ENCODE measurements at regions not wholly inside any gene's neighbourhood (a gene's known extent, or its start where the extent isn't known, plus 50 kb on each side); places are given as distances from the start of the nearest gene placed in this dataset.

DNA sequence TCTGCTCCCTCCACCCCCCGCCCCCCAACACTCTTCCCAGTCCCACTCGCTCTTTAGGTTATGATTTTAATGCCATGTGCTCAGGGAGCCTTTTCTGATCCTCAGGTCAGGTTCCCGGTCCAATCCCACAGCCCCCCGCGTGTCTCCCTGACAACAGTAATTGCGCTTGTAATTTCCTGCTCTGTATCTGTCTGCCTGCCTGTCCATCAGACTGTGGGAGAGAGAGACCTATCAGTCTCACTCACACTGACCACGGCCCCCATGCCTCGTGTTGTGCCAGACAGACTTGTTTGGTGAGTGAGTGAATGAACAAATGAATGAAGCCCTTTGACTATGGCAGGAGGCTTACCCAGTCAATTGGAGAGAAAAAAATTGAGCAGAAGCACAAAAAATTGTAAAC is 50.8 kb upstream of the ECE1 start:
- no peak for TF ChIP-seq CTCF (IDR thresholded peaks at IDR 0.05; ENCODE audit: low read depth, low read length, missing input control)
- TF ChIP-seq TAF1 (conservative IDR thresholded peaks at IDR 0.05) = no peak
- no peak for TF ChIP-seq JUND (IDR thresholded peaks at IDR 0.05)
- no peak for TF ChIP-seq YY1 (IDR thresholded peaks at IDR 0.05)
- TF ChIP-seq ATF3 (IDR thresholded peaks at IDR 0.05) = no peak
- TF ChIP-seq, protein P1, sequence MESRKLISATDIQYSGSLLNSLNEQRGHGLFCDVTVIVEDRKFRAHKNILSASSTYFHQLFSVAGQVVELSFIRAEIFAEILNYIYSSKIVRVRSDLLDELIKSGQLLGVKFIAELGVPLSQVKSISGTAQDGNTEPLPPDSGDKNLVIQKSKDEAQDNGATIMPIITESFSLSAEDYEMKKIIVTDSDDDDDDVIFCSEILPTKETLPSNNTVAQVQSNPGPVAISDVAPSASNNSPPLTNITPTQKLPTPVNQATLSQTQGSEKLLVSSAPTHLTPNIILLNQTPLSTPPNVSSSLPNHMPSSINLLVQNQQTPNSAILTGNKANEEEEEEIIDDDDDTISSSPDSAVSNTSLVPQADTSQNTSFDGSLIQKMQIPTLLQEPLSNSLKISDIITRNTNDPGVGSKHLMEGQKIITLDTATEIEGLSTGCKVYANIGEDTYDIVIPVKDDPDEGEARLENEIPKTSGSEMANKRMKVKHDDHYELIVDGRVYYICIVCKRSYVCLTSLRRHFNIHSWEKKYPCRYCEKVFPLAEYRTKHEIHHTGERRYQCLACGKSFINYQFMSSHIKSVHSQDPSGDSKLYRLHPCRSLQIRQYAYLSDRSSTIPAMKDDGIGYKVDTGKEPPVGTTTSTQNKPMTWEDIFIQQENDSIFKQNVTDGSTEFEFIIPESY (IDR thresholded peaks at IDR 0.05) = no peak
- TF ChIP-seq, protein P2, sequence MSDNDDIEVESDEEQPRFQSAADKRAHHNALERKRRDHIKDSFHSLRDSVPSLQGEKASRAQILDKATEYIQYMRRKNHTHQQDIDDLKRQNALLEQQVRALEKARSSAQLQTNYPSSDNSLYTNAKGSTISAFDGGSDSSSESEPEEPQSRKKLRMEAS (IDR thresholded peaks at IDR 0.05) = no peak
- TF ChIP-seq, protein P3, sequence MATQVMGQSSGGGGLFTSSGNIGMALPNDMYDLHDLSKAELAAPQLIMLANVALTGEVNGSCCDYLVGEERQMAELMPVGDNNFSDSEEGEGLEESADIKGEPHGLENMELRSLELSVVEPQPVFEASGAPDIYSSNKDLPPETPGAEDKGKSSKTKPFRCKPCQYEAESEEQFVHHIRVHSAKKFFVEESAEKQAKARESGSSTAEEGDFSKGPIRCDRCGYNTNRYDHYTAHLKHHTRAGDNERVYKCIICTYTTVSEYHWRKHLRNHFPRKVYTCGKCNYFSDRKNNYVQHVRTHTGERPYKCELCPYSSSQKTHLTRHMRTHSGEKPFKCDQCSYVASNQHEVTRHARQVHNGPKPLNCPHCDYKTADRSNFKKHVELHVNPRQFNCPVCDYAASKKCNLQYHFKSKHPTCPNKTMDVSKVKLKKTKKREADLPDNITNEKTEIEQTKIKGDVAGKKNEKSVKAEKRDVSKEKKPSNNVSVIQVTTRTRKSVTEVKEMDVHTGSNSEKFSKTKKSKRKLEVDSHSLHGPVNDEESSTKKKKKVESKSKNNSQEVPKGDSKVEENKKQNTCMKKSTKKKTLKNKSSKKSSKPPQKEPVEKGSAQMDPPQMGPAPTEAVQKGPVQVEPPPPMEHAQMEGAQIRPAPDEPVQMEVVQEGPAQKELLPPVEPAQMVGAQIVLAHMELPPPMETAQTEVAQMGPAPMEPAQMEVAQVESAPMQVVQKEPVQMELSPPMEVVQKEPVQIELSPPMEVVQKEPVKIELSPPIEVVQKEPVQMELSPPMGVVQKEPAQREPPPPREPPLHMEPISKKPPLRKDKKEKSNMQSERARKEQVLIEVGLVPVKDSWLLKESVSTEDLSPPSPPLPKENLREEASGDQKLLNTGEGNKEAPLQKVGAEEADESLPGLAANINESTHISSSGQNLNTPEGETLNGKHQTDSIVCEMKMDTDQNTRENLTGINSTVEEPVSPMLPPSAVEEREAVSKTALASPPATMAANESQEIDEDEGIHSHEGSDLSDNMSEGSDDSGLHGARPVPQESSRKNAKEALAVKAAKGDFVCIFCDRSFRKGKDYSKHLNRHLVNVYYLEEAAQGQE (IDR thresholded peaks at IDR 0.05) = no peak
- no peak for TF ChIP-seq EGR1 (IDR thresholded peaks at IDR 0.05; ENCODE audit: low read depth in 2 of 2)
- no peak for TF ChIP-seq GABPA (IDR thresholded peaks at IDR 0.05 in 1 of 2, conservative IDR thresholded peaks at IDR 0.05 in 1 of 2)
- no peak for TF ChIP-seq RAD21 (IDR thresholded peaks at IDR 0.05)
- TF ChIP-seq SP1 (IDR thresholded peaks at IDR 0.05) = no peak

All from liver (tissue), 3 donors.